Common myeloid progenitor, CD34-positive (primary cell): ENCODE measurements at regions not wholly inside any gene's neighbourhood (a gene's known extent, or its start where the extent isn't known, plus 50 kb on each side); places are given as distances from the start of the nearest gene placed in this dataset.

Source experiments
- CTCF ChIA-PET: fragments of 350-600 bp; sonication (Branson Sonifier 250); formaldehyde crosslinking; loops from one replicate; lab custom pipeline; 2021; ENCODE audit warnings: antibody characterized with exemption; lab: Charles Lee
- POLR2A ChIA-PET: fragments of 350-600 bp; sonication (Branson Sonifier 250); formaldehyde crosslinking; loops from one replicate; lab custom pipeline; 2021; ENCODE audit warnings: antibody characterized with exemption; lab: Charles Lee
- DNase-seq, 3 donors: peaks; one replicate each; pipeline versions ENCODE4 v3.0.0 to v3.0.0-alpha.2; 2013
- H3K27ac ChIP-seq, 2 experiments: 1 replicate in 1 of 2; 2 replicates in 1 of 2; pipeline ENCODE4 v1.7.0; 2013; ENCODE audit warnings: inconsistent platforms in 2 of 2, low read length in 2 of 2, mild to moderate bottlenecking in 2 of 2, low read depth in 1 of 2, moderate library complexity in 1 of 2; ENCODE audit not compliant: severe bottlenecking in 2 of 2, insufficient read depth in 1 of 2, poor library complexity in 1 of 2
- H3K27me3 ChIP-seq, 5 experiments: replicated peaks in 2 of 5; 1 replicate in 3 of 5; 2 replicates in 2 of 5; pipeline versions ENCODE4 v1.6.1 to v1.7.0; 2013; ENCODE audit warnings: low read length in 4 of 5, mild to moderate bottlenecking in 2 of 5, moderate library complexity in 2 of 5, inconsistent platforms in 1 of 5; ENCODE audit not compliant: insufficient read depth in 5 of 5, control insufficient read depth in 4 of 5
- H3K36me3 ChIP-seq, 4 experiments: 1 replicate in 2 of 4; 2 replicates in 2 of 4; pipeline versions ENCODE4 v1.6.1 to v1.7.0; 2013; ENCODE audit warnings: low read length in 3 of 4, control low read depth in 1 of 4, mild to moderate bottlenecking in 1 of 4; ENCODE audit not compliant: control insufficient read depth in 4 of 4, insufficient read depth in 4 of 4
- H3K4me1 ChIP-seq, 4 experiments: 1 replicate in 3 of 4; 2 replicates in 1 of 4; pipeline versions ENCODE4 v1.6.1 to v1.7.1; 2013; ENCODE audit warnings: low read length in 3 of 4, mild to moderate bottlenecking in 3 of 4, control low read depth in 1 of 4, inconsistent platforms in 1 of 4, moderate library complexity in 1 of 4; ENCODE audit not compliant: control insufficient read depth in 4 of 4, insufficient read depth in 4 of 4; ENCODE audit errors: control extremely low read depth in 1 of 4
- H3K4me3 ChIP-seq, 7 experiments: 1 replicate in 4 of 7; 2 replicates in 3 of 7; pipeline versions ENCODE4 v1.5.1 to v1.7.0; 2013; ENCODE audit warnings: mild to moderate bottlenecking in 7 of 7, low read length in 6 of 7, moderate library complexity in 6 of 7, inconsistent platforms in 2 of 7, low read depth in 2 of 7, control low read depth in 1 of 7; ENCODE audit not compliant: insufficient read depth in 4 of 7, control insufficient read depth in 1 of 7; ENCODE audit errors: extremely low read depth in 1 of 7
- H3K9me3 ChIP-seq, 5 experiments: 1 replicate in 4 of 5; 2 replicates in 1 of 5; pipeline versions ENCODE4 v1.6.1 to v1.7.1; 2013; ENCODE audit warnings: low read length in 4 of 5, mild to moderate bottlenecking in 2 of 5, inconsistent platforms in 1 of 5, low read depth in 1 of 5, moderate library complexity in 1 of 5; ENCODE audit not compliant: control insufficient read depth in 4 of 5, insufficient read depth in 2 of 5; ENCODE audit errors: control extremely low read depth in 1 of 5
- WGBS: methylation state at CpG from one replicate; pipeline ENCODE4 v1.1.5; 2013; ENCODE audit not compliant: insufficient coverage; 5-methylcytosine and 5-hydroxymethylcytosine counted together

- no peak overlapping the region for H3K27ac ChIP-seq
- no peaks in the 10 kb centered on the region for H3K36me3 ChIP-seq
- DNase-seq = no peak
- POLR2A ChIA-PET = no interaction called here
- H3K4me1 ChIP-seq = no peaks in the 10 kb centered on the region
- 100% methylated on average over 1 of the region's 1 CpG for WGBS
- no peak overlapping the region for H3K4me3 ChIP-seq
- no peaks in the 10 kb centered on the region for H3K27me3 ChIP-seq
- H3K9me3 ChIP-seq = no peaks in the 10 kb centered on the region
- CTCF ChIA-PET = no interaction called here
These were observed 876.3 kb downstream of the C4orf33 start for GRCh38 chr4:129972257-129972656.

GRCh38 chr4:129974730-129975129 is 878.8 kb downstream of the C4orf33 start:
- DNase-seq = no peak
- no peaks in the 10 kb centered on the region for H3K9me3 ChIP-seq
- H3K27me3 ChIP-seq = no peaks in the 10 kb centered on the region
- ChIA-PET POLR2A (no interaction called here), CTCF (no interaction called here)
- peaks cover 0 to 6% (median 0%) of the 10 kb centered on the region in 4 experiments for H3K4me1 ChIP-seq
- no peak overlapping the region for H3K27ac ChIP-seq
- H3K4me3 ChIP-seq = no peak overlapping the region
- H3K36me3 ChIP-seq = no peaks in the 10 kb centered on the region

GRCh38 chr4:129978315-129978714 is 882.4 kb downstream of the C4orf33 start:
- 33% methylated on average over 3 of the region's 4 CpGs for WGBS
- POLR2A ChIA-PET = no interaction called here
- H3K36me3 ChIP-seq = no peaks in the 10 kb centered on the region
- CTCF ChIA-PET = no interaction called here
- H3K27ac ChIP-seq = no peak overlapping the region
- H3K9me3 ChIP-seq = no peaks in the 10 kb centered on the region
- H3K4me1 ChIP-seq = peaks cover 0 to 6% (median 0%) of the 10 kb centered on the region in 4 experiments
- DNase-seq = no peak
- H3K4me3 ChIP-seq = no peak overlapping the region
- H3K27me3 ChIP-seq = no peaks in the 10 kb centered on the region

GRCh38 chr4:129988957-129989356 is 893.0 kb downstream of the C4orf33 start:
- ChIA-PET POLR2A (no interaction called here), CTCF (no interaction called here)
- no peak for DNase-seq
- Histone ChIP-seq H3K4me1 (no peaks in the 10 kb centered on the region), H3K9me3 (no peaks in the 10 kb centered on the region), H3K36me3 (no peaks in the 10 kb centered on the region), H3K4me3 (no peak overlapping the region), H3K27me3 (no peaks in the 10 kb centered on the region), H3K27ac (no peak overlapping the region)

- POLR2A ChIA-PET = no interaction called here
- WGBS = no CpG with 5 or more reads among the region's 4 CpGs
These were observed 898.8 kb downstream of the C4orf33 start for GRCh38 chr4:129994715-129995114.

GRCh38 chr4:129998436-129999150 is 902.6 kb downstream of the C4orf33 start:
- POLR2A ChIA-PET = no interaction called here
- Histone ChIP-seq H3K4me3 (no peak overlapping the region), H3K9me3 (no peaks in the 10 kb centered on the region), H3K4me1 (no peaks in the 10 kb centered on the region), H3K36me3 (no peaks in the 10 kb centered on the region), H3K27me3 (peaks cover 0 to 2% (median 0%) of the 10 kb centered on the region in 5 experiments), H3K27ac (no peak overlapping the region)
- no peak for DNase-seq
- 100% methylated on average over 4 of the region's 7 CpGs for WGBS
- CTCF ChIA-PET = no interaction called here

More at GRCh38 chr4:129994715-129995114, 898.8 kb downstream of the C4orf33 start:
- Histone ChIP-seq H3K27me3 (no peaks in the 10 kb centered on the region), H3K36me3 (no peaks in the 10 kb centered on the region), H3K4me3 (no peak overlapping the region), H3K4me1 (no peaks in the 10 kb centered on the region), H3K27ac (no peak overlapping the region), H3K9me3 (no peaks in the 10 kb centered on the region)
- CTCF ChIA-PET = no interaction called here
- DNase-seq = no peak

GRCh38 chr4:129999156-129999555 is 903.2 kb downstream of the C4orf33 start:
- no peak for DNase-seq
- H3K4me3 ChIP-seq = no peak overlapping the region
- H3K9me3 ChIP-seq = no peaks in the 10 kb centered on the region
- peaks cover 0 to 2% (median 0%) of the 10 kb centered on the region in 5 experiments for H3K27me3 ChIP-seq
- no peak overlapping the region for H3K27ac ChIP-seq
- no peaks in the 10 kb centered on the region for H3K4me1 ChIP-seq
- H3K36me3 ChIP-seq = no peaks in the 10 kb centered on the region
- POLR2A ChIA-PET = no interaction called here
- CTCF ChIA-PET = no interaction called here
